ENCODE measurements at regions not wholly inside any gene's neighbourhood (a gene's known extent, or its start where the extent isn't known, plus 50 kb on each side); places are given as distances from the start of the nearest gene placed in this dataset.

DNA sequence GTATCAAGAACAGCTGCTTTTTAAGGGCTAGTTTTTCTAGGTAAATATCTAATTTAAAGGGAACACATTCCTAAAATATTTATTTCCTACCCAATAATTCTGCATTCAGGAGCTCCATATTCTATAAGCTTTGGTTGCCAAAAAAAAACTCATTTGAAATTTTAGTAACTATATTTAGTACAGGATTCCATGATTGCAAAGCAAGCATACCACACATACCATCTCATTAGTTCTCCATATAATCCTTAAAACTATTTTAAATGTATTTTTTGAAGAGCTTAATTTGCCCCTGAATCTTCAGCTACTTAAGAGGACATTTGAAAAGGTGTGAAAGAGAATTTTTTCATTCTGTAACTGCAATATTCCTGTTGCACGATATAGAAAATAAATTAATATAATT is 877.0 kb downstream of the NR2F1-AS1 start (continued):
- TF ChIP-seq, protein P1, sequence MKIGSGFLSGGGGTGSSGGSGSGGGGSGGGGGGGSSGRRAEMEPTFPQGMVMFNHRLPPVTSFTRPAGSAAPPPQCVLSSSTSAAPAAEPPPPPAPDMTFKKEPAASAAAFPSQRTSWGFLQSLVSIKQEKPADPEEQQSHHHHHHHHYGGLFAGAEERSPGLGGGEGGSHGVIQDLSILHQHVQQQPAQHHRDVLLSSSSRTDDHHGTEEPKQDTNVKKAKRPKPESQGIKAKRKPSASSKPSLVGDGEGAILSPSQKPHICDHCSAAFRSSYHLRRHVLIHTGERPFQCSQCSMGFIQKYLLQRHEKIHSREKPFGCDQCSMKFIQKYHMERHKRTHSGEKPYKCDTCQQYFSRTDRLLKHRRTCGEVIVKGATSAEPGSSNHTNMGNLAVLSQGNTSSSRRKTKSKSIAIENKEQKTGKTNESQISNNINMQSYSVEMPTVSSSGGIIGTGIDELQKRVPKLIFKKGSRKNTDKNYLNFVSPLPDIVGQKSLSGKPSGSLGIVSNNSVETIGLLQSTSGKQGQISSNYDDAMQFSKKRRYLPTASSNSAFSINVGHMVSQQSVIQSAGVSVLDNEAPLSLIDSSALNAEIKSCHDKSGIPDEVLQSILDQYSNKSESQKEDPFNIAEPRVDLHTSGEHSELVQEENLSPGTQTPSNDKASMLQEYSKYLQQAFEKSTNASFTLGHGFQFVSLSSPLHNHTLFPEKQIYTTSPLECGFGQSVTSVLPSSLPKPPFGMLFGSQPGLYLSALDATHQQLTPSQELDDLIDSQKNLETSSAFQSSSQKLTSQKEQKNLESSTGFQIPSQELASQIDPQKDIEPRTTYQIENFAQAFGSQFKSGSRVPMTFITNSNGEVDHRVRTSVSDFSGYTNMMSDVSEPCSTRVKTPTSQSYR (CRISPR knock-in tag; IDR thresholded peaks at IDR 0.05) = no peak
- TF ChIP-seq, protein P2, sequence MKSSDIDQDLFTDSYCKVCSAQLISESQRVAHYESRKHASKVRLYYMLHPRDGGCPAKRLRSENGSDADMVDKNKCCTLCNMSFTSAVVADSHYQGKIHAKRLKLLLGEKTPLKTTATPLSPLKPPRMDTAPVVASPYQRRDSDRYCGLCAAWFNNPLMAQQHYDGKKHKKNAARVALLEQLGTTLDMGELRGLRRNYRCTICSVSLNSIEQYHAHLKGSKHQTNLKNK (CRISPR knock-in tag; IDR thresholded peaks at IDR 0.05) = no peak
- TF ChIP-seq, protein P3, sequence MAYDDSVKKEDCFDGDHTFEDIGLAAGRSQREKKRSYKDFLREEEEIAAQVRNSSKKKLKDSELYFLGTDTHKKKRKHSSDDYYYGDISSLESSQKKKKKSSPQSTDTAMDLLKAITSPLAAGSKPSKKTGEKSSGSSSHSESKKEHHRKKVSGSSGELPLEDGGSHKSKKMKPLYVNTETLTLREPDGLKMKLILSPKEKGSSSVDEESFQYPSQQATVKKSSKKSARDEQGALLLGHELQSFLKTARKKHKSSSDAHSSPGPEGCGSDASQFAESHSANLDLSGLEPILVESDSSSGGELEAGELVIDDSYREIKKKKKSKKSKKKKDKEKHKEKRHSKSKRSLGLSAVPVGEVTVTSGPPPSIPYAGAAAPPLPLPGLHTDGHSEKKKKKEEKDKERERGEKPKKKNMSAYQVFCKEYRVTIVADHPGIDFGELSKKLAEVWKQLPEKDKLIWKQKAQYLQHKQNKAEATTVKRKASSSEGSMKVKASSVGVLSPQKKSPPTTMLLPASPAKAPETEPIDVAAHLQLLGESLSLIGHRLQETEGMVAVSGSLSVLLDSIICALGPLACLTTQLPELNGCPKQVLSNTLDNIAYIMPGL (CRISPR knock-in tag; IDR thresholded peaks at IDR 0.05) = no peak
- TF ChIP-seq, protein P4, sequence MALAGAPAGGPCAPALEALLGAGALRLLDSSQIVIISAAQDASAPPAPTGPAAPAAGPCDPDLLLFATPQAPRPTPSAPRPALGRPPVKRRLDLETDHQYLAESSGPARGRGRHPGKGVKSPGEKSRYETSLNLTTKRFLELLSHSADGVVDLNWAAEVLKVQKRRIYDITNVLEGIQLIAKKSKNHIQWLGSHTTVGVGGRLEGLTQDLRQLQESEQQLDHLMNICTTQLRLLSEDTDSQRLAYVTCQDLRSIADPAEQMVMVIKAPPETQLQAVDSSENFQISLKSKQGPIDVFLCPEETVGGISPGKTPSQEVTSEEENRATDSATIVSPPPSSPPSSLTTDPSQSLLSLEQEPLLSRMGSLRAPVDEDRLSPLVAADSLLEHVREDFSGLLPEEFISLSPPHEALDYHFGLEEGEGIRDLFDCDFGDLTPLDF (CRISPR knock-in tag; IDR thresholded peaks at IDR 0.05) = no peak

DNA sequence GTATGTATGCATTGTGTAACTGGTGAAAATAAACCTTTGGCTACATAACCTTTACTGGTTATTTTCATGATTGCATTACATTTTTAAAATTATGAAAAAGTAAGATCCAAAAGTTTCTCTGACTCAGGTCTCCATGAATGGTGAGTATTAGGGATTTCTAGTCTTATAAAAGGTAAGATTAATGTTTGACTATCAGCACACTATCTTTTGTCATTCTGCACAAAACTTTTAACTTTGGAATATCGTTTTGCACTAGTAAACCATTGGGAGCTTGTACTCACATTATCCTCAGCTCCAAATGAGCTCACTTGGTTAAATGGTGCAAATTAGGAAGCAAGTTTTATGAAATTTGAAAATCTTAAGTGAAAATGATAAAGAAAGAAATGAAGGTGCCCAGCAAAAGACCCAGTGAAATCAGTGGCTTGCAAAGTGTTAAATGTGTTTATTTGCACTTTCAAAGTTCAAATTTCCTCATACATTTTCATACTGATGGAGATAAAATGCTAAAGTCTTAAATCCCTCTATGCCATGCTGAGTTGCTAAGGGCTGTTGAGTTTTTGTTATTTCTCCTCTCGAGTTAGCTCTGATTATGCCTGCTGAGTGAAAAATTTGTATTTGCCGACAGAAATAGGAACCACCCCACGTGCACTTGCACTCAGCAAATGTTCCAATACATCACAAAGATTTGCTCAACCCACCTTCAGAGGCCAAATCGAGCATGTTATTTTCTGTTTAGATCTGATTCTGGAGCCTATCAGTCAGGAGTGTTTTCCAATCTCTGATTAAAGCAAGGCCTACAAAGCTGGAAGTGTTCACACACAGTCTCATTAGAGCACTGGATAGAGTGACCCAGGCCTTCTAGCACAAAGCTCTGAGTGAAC is 885.7 kb downstream of the NR2F1-AS1 start:
- ATAC-seq (no peak), DNase-seq (ENCODE audit: low spot score) (no peak)
- CTCF ChIA-PET = interaction anchor here (1.0 kb wide), 1 partner anchor 7 kb away, joined by 3 read pairs; no protein-coding TSS in a partner anchor
- no peaks in the 10 kb centered on the region for H3K36me3 Mint-ChIP-seq
- peaks cover 5% of the 10 kb centered on the region; the same call in 1 of the 2 replicates for H3K4me1 Mint-ChIP-seq
- H3K4me3 Mint-ChIP-seq = no peak overlapping the region
- peaks cover 6% of the 10 kb centered on the region; the same call in 1 of the 2 replicates for H3K9me3 Mint-ChIP-seq
- no peaks in the 10 kb centered on the region for H3K27me3 Mint-ChIP-seq (ENCODE audit: low read depth)
- H3K27ac Mint-ChIP-seq = no peak overlapping the region
- TF ChIP-seq, protein P5, sequence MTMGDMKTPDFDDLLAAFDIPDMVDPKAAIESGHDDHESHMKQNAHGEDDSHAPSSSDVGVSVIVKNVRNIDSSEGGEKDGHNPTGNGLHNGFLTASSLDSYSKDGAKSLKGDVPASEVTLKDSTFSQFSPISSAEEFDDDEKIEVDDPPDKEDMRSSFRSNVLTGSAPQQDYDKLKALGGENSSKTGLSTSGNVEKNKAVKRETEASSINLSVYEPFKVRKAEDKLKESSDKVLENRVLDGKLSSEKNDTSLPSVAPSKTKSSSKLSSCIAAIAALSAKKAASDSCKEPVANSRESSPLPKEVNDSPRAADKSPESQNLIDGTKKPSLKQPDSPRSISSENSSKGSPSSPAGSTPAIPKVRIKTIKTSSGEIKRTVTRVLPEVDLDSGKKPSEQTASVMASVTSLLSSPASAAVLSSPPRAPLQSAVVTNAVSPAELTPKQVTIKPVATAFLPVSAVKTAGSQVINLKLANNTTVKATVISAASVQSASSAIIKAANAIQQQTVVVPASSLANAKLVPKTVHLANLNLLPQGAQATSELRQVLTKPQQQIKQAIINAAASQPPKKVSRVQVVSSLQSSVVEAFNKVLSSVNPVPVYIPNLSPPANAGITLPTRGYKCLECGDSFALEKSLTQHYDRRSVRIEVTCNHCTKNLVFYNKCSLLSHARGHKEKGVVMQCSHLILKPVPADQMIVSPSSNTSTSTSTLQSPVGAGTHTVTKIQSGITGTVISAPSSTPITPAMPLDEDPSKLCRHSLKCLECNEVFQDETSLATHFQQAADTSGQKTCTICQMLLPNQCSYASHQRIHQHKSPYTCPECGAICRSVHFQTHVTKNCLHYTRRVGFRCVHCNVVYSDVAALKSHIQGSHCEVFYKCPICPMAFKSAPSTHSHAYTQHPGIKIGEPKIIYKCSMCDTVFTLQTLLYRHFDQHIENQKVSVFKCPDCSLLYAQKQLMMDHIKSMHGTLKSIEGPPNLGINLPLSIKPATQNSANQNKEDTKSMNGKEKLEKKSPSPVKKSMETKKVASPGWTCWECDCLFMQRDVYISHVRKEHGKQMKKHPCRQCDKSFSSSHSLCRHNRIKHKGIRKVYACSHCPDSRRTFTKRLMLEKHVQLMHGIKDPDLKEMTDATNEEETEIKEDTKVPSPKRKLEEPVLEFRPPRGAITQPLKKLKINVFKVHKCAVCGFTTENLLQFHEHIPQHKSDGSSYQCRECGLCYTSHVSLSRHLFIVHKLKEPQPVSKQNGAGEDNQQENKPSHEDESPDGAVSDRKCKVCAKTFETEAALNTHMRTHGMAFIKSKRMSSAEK (CRISPR knock-in tag; IDR thresholded peaks at IDR 0.05; ENCODE audit: borderline replicate concordance) = no peak
- TF ChIP-seq GTF2I (CRISPR knock-in tag; conservative IDR thresholded peaks at IDR 0.05) = no peak
- TF ChIP-seq, protein P6, sequence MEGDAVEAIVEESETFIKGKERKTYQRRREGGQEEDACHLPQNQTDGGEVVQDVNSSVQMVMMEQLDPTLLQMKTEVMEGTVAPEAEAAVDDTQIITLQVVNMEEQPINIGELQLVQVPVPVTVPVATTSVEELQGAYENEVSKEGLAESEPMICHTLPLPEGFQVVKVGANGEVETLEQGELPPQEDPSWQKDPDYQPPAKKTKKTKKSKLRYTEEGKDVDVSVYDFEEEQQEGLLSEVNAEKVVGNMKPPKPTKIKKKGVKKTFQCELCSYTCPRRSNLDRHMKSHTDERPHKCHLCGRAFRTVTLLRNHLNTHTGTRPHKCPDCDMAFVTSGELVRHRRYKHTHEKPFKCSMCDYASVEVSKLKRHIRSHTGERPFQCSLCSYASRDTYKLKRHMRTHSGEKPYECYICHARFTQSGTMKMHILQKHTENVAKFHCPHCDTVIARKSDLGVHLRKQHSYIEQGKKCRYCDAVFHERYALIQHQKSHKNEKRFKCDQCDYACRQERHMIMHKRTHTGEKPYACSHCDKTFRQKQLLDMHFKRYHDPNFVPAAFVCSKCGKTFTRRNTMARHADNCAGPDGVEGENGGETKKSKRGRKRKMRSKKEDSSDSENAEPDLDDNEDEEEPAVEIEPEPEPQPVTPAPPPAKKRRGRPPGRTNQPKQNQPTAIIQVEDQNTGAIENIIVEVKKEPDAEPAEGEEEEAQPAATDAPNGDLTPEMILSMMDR (IDR thresholded peaks at IDR 0.05) = no peak
- TF ChIP-seq, protein P2 (CRISPR knock-in tag; IDR thresholded peaks at IDR 0.05) = no peak
- TF ChIP-seq SMAD4 (CRISPR knock-in tag; IDR thresholded peaks at IDR 0.05) = no peak
- TF ChIP-seq FOXJ3 (CRISPR knock-in tag; IDR thresholded peaks at IDR 0.05; ENCODE audit: borderline replicate concordance) = no peak
- POLR2A ChIA-PET = no interaction called here
